Gastroesophageal sphincter (tissue), 3 donors: ENCODE measurements at regions not wholly inside any gene's neighbourhood (a gene's known extent, or its start where the extent isn't known, plus 50 kb on each side); places are given as distances from the start of the nearest gene placed in this dataset.

Experiments used
- CTCF ChIP-seq, 4 experiments: fragments of 200-600 bp in 2 of 4; fragments of 450-650 bp in 2 of 4; sonication (generic) in 1 of 4; IDR thresholded peaks; one replicate each; pipeline ENCODE4 v1.5.1; 2017 to 2019; ENCODE audit warnings: antibody characterized with exemption in 4 of 4, mild to moderate bottlenecking in 2 of 4, moderate library complexity in 2 of 4
- POLR2AphosphoS5 ChIP-seq: sonication (generic); formaldehyde crosslinking; IDR thresholded peaks from one replicate; pipeline ENCODE4 v1.6.1; 2017; ENCODE audit warnings: antibody characterized with exemption

GRCh38 chr14:94998685-94999084, 158.6 kb downstream of the DICER1 start:
- TF ChIP-seq CTCF (IDR thresholded peaks at IDR 0.05): no peak
- no peak for TF ChIP-seq POLR2AphosphoS5
